Kidney (tissue), 13 donors: ENCODE measurements at regions not wholly inside any gene's neighbourhood (a gene's known extent, or its start where the extent isn't known, plus 50 kb on each side); places are given as distances from the start of the nearest gene placed in this dataset.

Experiments used
- DNase-seq, 5 donors: peaks; one replicate each; pipeline ENCODE4 v3.0.0-alpha.2; 2013 to 2020
- FAIRE-seq: peaks from 2 replicates; lab custom pipeline; 2012; peaks lifted over from hg19 to GRCh38; lab: Jason Lieb, UNC
- H3K27ac ChIP-seq, 2 donors: one replicate each; pipeline ENCODE4 v1.7.0; 2013; ENCODE audit warnings: low read depth in 2 of 2, low read length in 2 of 2, inconsistent platforms in 1 of 2
- H3K27me3 ChIP-seq: one replicate; pipeline ENCODE4 v1.7.1; 2013; ENCODE audit warnings: low read length, inconsistent platforms; ENCODE audit not compliant: control insufficient read depth, insufficient read depth
- H3K36me3 ChIP-seq, 3 donors: one replicate each; pipeline versions ENCODE4 v1.7.0 to v1.7.1; 2013; ENCODE audit warnings: low read length in 3 of 3, control low read depth in 1 of 3, inconsistent platforms in 1 of 3; ENCODE audit not compliant: insufficient read depth in 3 of 3, control insufficient read depth in 2 of 3
- H3K4me1 ChIP-seq, 3 donors: one replicate each; pipeline versions ENCODE4 v1.7.0 to v1.7.1; 2013; ENCODE audit warnings: low read length in 3 of 3, inconsistent platforms in 1 of 3, low read depth in 1 of 3; ENCODE audit not compliant: control insufficient read depth in 2 of 3, insufficient read depth in 2 of 3
- H3K4me3 ChIP-seq, 3 donors: one replicate each; pipeline versions ENCODE4 v1.7.0 to v1.8.1; 2013; ENCODE audit warnings: low read length in 3 of 3, control low read depth in 1 of 3, inconsistent platforms in 1 of 3
- H3K9ac ChIP-seq, 3 donors: one replicate each; pipeline versions ENCODE4 v1.7.0 to v1.7.1; 2013; ENCODE audit warnings: low read length in 3 of 3, control low read depth in 1 of 3, inconsistent platforms in 1 of 3
- H3K9me3 ChIP-seq, 3 donors: one replicate each; pipeline versions ENCODE4 v1.7.0 to v1.7.1; 2013; ENCODE audit warnings: low read length in 3 of 3, control low read depth in 1 of 3, inconsistent platforms in 1 of 3; ENCODE audit not compliant: control insufficient read depth in 2 of 3, insufficient read depth in 1 of 3
- intact Hi-C: fragments of 100-400 bp; cut with DNase I; formaldehyde crosslinking; loops from one replicate; pipeline ENCODE4 v1.11.1; 2022
- TF ChIP-seq, protein P1 (sequence below): IDR thresholded peaks from 3 replicates; pipeline ENCODE4 v1.5.1; 2012; ENCODE audit warnings: mild to moderate bottlenecking, moderate library complexity, borderline replicate concordance; ENCODE audit not compliant: insufficient read depth; ENCODE audit errors: extremely low read depth
- donor health status: control.
- donor health status: control.
- donor health status: control.
- donor health status: control.
- donor health status: control.
- donor health status: DM: yes; HTN: yes; CAD: no.
- donor health status: Normal renal cell carcinoma (clear cell type).

GRCh38 chr16:64626776-64627175 lies 495.1 kb downstream of the CDH11 start:
- no peaks in the 10 kb centered on the region for H3K4me1 ChIP-seq
- no peak overlapping the region for H3K27ac ChIP-seq
- FAIRE-seq: no peak
- H3K9ac ChIP-seq: no peak overlapping the region
- no peaks in the 10 kb centered on the region for H3K36me3 ChIP-seq
- no peak overlapping the region for H3K4me3 ChIP-seq
- no peak for DNase-seq
- TF ChIP-seq, protein P1, sequence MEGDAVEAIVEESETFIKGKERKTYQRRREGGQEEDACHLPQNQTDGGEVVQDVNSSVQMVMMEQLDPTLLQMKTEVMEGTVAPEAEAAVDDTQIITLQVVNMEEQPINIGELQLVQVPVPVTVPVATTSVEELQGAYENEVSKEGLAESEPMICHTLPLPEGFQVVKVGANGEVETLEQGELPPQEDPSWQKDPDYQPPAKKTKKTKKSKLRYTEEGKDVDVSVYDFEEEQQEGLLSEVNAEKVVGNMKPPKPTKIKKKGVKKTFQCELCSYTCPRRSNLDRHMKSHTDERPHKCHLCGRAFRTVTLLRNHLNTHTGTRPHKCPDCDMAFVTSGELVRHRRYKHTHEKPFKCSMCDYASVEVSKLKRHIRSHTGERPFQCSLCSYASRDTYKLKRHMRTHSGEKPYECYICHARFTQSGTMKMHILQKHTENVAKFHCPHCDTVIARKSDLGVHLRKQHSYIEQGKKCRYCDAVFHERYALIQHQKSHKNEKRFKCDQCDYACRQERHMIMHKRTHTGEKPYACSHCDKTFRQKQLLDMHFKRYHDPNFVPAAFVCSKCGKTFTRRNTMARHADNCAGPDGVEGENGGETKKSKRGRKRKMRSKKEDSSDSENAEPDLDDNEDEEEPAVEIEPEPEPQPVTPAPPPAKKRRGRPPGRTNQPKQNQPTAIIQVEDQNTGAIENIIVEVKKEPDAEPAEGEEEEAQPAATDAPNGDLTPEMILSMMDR: no peak
- H3K27me3 ChIP-seq: no peaks in the 10 kb centered on the region
- intact Hi-C loops: no loop called here
- no peaks in the 10 kb centered on the region for H3K9me3 ChIP-seq

- H3K4me1 ChIP-seq: no peaks in the 10 kb centered on the region
- no peaks in the 10 kb centered on the region for H3K36me3 ChIP-seq
- H3K4me3 ChIP-seq: no peak overlapping the region
- H3K9me3 ChIP-seq: no peaks in the 10 kb centered on the region
- DNase-seq: no peak
- no peak for FAIRE-seq
- no peak overlapping the region for H3K27ac ChIP-seq
- H3K27me3 ChIP-seq: no peaks in the 10 kb centered on the region
- intact Hi-C loops: no loop called here
- TF ChIP-seq, protein P1: no peak
- H3K9ac ChIP-seq: no peak overlapping the region
Measured at GRCh38 chr16:64621616-64622015, 500.2 kb downstream of the CDH11 start.

DNA sequence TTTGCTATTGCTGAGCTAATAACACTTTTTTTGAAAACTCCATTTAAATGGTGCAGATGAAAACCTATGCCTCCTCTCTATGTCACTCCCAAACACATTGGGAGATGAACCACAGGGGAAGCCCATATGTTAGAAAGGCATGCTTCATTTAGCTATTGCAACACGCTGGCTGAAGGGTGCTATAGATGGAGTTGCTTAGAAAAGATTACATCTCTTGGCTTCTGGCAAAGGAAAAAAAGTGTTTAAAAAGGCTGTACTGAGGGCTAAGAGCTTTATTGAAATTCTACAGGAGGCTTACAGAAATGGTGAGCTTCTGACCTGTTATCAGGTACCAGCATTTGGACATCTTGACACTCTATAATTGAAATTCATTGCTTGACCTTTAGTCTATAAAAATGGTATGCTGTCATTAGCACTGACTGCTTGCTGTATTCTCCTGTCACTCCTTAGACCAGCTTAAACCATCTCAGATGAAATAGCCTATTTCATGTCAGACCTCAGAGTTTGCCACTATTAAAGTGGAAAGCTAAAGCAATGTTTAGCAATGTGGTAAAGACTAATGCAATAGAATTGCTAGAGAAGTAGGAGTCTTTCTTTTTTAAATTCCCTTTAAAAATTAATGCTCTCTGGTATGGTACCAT lies 503.9 kb downstream of the CDH11 start:
- H3K36me3 ChIP-seq: no peaks in the 10 kb centered on the region
- DNase-seq (no peak), FAIRE-seq (no peak)
- no peak overlapping the region for H3K27ac ChIP-seq
- TF ChIP-seq, protein P1: no peak
- no peaks in the 10 kb centered on the region for H3K27me3 ChIP-seq
- intact Hi-C loops: no loop called here
- no peak overlapping the region for H3K4me3 ChIP-seq
- H3K9me3 ChIP-seq: no peaks in the 10 kb centered on the region
- H3K4me1 ChIP-seq: no peaks in the 10 kb centered on the region
- no peak overlapping the region for H3K9ac ChIP-seq
